Panc1 (cell line): ENCODE measurements at regions not wholly inside any gene's neighbourhood (a gene's known extent, or its start where the extent isn't known, plus 50 kb on each side); places are given as distances from the start of the nearest gene placed in this dataset.

Experiments used
- ATAC-seq: fragments of 200-7000 bp; cut with Tn5 transposase; 2 replicates; pipeline ENCODE4 v1.9.1; 2020; ENCODE audit warnings: mild to moderate bottlenecking, moderate library complexity
- BruUV-seq: library from RNA; stranded (reverse); fragments of 400-500 nt; replicated peaks from 2 replicates; lab custom pipeline; 2021; lab: Mats Ljungman, UMichigan
- CTCF ChIA-PET: fragments of 300-600 bp; sonication (Branson Sonifier 250); formaldehyde crosslinking; loops from one replicate; lab custom pipeline; 2022; ENCODE audit warnings: antibody characterized with exemption; lab: Charles Lee
- POLR2A ChIA-PET: fragments of 300-600 bp; sonication (Branson Sonifier 250); formaldehyde crosslinking; loops from one replicate; lab custom pipeline; 2022; ENCODE audit warnings: antibody characterized with exemption; lab: Charles Lee
- DNase-seq: peaks from one replicate; pipeline ENCODE4 v3.0.0-alpha.2; 2010; ENCODE audit warnings: low read depth, low spot score
- H3K27ac ChIP-seq: 2 replicates; pipeline ENCODE4 v1.5.1; 2011; ENCODE audit warnings: mild to moderate bottlenecking, low read length, inconsistent platforms
- H3K27me3 ChIP-seq: fragments of 200-500 bp; sonication (Bioruptor generic); 2 replicates; pipeline ENCODE4 v1.6.0; 2014; ENCODE audit warnings: low read length, inconsistent platforms; ENCODE audit not compliant: control insufficient read depth, insufficient read depth
- H3K36me3 ChIP-seq: fragments of 200-500 bp; sonication (Bioruptor generic); 2 replicates; pipeline ENCODE4 v1.5.1; 2014; ENCODE audit warnings: inconsistent platforms, mild to moderate bottlenecking, low read length, moderate library complexity; ENCODE audit not compliant: control insufficient read depth, insufficient read depth
- H3K4me1 ChIP-seq: 2 replicates; pipeline ENCODE4 v1.5.1; 2011; ENCODE audit warnings: inconsistent platforms, mild to moderate bottlenecking, low read length, moderate library complexity; ENCODE audit not compliant: control insufficient read depth, insufficient read depth
- H3K4me3 ChIP-seq, 2 experiments: 2 replicates each; pipeline ENCODE4 v1.5.1; 2011 to 2012; ENCODE audit warnings: low read depth in 2 of 2, low read length in 2 of 2, mild to moderate bottlenecking in 2 of 2, inconsistent platforms in 1 of 2, moderate library complexity in 1 of 2
- H3K9me3 ChIP-seq: fragments of 200-500 bp; sonication (Bioruptor generic); 2 replicates; pipeline ENCODE4 v1.5.1; 2014; ENCODE audit warnings: low read depth, mild to moderate bottlenecking, inconsistent platforms, low read length, moderate library complexity; ENCODE audit not compliant: control insufficient read depth, insufficient read depth
- POLR2AphosphoS5 ChIP-seq: IDR thresholded peaks from 2 replicates; pipeline ENCODE4 v1.6.1; 2012; ENCODE audit warnings: mild to moderate bottlenecking, low read depth, low read length, moderate library complexity
- SIN3A ChIP-seq: IDR thresholded peaks from 2 replicates; pipeline ENCODE4 v1.6.1; 2012; ENCODE audit warnings: low read depth, mild to moderate bottlenecking, low read length, moderate library complexity, borderline replicate concordance; ENCODE audit not compliant: insufficient read depth
- TCF7L2 ChIP-seq: IDR thresholded peaks from 2 replicates; pipeline ENCODE4 v1.6.1; 2011; ENCODE audit warnings: mild to moderate bottlenecking, low read depth, low read length, inconsistent platforms
- in situ Hi-C: cut with HindIII; loops from 2 replicates; pipeline ENCODE4 v1.10.0; 2016; ENCODE audit warnings: low sequenced_read_pairs, low pct_unique_long_range_greater_than_20kb
- intact Hi-C: fragments of 100-400 bp; cut with micrococcal nuclease; formaldehyde crosslinking; loops from one replicate; pipeline ENCODE4 v1.10.0; 2022; ENCODE audit not compliant: unreplicated experiment
- TF ChIP-seq, protein P1 (sequence below): fragments of 450-650 bp; IDR thresholded peaks from 2 replicates; pipeline ENCODE4 v1.5.1; 2017; ENCODE audit warnings: mild to moderate bottlenecking
- TF ChIP-seq, protein P2 (sequence below), 2 experiments: IDR thresholded peaks; 2 replicates each; pipeline ENCODE4 v1.6.1; 2011 to 2012; ENCODE audit warnings: low read depth in 2 of 2, control low read depth in 1 of 2, low read length in 1 of 2, mild to moderate bottlenecking in 1 of 2, moderate library complexity in 1 of 2; ENCODE audit not compliant: insufficient read depth in 1 of 2

DNA sequence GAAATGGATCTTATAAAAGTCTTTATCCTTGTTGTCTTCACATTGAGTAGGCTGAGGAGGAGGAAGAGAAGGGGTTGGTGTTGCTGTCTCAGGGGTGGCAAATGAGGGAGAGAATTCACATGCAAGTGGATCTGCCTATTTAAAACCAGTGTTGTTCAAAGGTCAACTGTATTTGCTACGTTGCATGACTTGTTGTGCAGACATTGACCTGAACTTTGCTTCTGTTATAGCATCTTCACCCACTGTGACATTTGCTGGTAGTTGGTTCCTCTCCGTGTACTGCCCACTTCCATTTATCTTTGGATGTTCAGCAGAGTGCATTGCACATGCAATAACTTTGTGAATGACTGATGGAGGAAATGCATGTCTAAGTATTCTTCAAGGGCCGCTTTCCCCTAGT is 228.6 kb upstream of the DPP10 start:
- POLR2A ChIA-PET, result no interaction called here
- DNase-seq (no peak), ATAC-seq (no peak)
- no peak overlapping the region for H3K27ac ChIP-seq
- intact Hi-C loops (no loop called here), in situ Hi-C loops (no loop called here)
- TF ChIP-seq, protein P1, sequence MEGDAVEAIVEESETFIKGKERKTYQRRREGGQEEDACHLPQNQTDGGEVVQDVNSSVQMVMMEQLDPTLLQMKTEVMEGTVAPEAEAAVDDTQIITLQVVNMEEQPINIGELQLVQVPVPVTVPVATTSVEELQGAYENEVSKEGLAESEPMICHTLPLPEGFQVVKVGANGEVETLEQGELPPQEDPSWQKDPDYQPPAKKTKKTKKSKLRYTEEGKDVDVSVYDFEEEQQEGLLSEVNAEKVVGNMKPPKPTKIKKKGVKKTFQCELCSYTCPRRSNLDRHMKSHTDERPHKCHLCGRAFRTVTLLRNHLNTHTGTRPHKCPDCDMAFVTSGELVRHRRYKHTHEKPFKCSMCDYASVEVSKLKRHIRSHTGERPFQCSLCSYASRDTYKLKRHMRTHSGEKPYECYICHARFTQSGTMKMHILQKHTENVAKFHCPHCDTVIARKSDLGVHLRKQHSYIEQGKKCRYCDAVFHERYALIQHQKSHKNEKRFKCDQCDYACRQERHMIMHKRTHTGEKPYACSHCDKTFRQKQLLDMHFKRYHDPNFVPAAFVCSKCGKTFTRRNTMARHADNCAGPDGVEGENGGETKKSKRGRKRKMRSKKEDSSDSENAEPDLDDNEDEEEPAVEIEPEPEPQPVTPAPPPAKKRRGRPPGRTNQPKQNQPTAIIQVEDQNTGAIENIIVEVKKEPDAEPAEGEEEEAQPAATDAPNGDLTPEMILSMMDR, result no peak
- no peak for TF ChIP-seq TCF7L2
- no peak for TF ChIP-seq SIN3A
- no peak for TF ChIP-seq POLR2AphosphoS5
- TF ChIP-seq, protein P2, sequence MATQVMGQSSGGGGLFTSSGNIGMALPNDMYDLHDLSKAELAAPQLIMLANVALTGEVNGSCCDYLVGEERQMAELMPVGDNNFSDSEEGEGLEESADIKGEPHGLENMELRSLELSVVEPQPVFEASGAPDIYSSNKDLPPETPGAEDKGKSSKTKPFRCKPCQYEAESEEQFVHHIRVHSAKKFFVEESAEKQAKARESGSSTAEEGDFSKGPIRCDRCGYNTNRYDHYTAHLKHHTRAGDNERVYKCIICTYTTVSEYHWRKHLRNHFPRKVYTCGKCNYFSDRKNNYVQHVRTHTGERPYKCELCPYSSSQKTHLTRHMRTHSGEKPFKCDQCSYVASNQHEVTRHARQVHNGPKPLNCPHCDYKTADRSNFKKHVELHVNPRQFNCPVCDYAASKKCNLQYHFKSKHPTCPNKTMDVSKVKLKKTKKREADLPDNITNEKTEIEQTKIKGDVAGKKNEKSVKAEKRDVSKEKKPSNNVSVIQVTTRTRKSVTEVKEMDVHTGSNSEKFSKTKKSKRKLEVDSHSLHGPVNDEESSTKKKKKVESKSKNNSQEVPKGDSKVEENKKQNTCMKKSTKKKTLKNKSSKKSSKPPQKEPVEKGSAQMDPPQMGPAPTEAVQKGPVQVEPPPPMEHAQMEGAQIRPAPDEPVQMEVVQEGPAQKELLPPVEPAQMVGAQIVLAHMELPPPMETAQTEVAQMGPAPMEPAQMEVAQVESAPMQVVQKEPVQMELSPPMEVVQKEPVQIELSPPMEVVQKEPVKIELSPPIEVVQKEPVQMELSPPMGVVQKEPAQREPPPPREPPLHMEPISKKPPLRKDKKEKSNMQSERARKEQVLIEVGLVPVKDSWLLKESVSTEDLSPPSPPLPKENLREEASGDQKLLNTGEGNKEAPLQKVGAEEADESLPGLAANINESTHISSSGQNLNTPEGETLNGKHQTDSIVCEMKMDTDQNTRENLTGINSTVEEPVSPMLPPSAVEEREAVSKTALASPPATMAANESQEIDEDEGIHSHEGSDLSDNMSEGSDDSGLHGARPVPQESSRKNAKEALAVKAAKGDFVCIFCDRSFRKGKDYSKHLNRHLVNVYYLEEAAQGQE (IDR thresholded peaks at IDR 0.05; ENCODE audit: insufficient read depth in 1 of 2, low read depth in 2 of 2, low read length in 1 of 2), result no peak
- H3K36me3 ChIP-seq, result no peaks in the 10 kb centered on the region
- no peaks in the 10 kb centered on the region for H3K27me3 ChIP-seq
- H3K4me3 ChIP-seq, result no peak overlapping the region
- no peaks in the 10 kb centered on the region for H3K4me1 ChIP-seq
- BruUV-seq, result no TSS peak
- CTCF ChIA-PET, result no interaction called here
- no peaks in the 10 kb centered on the region for H3K9me3 ChIP-seq

DNA sequence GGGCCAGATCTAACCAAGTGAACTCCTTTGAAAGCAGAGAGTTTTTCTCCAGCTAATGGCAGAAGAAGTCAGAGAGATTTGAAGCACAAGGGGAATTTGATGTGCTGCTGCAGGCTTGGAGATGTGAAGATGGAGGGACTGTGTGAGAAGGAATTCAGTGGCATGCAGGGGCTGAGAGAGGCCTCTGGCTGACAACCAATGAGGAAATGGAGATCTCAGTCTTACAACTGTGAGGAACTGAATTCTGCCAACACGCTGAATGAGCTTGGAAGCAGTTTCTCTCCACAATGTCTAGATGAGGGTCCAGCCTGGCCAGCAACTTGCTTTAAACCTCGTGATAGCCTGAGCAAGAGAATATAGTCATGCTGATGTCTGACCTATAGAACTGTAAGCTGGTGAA is 224.1 kb upstream of the DPP10 start:
- Histone ChIP-seq H3K27ac (no peak overlapping the region), H3K27me3 (no peaks in the 10 kb centered on the region), H3K4me1 (no peaks in the 10 kb centered on the region), H3K36me3 (no peaks in the 10 kb centered on the region), H3K9me3 (no peaks in the 10 kb centered on the region), H3K4me3 (no peak overlapping the region)
- DNase-seq (no peak), ATAC-seq (no peak)
- no TSS peak for BruUV-seq
- in situ Hi-C loops, result no loop called here
- intact Hi-C loops, result no loop called here
- POLR2A ChIA-PET, result no interaction called here
- CTCF ChIA-PET, result no interaction called here
- no peak for TF ChIP-seq TCF7L2
- no peak for TF ChIP-seq POLR2AphosphoS5
- no peak for TF ChIP-seq SIN3A
- TF ChIP-seq, protein P1, result no peak
- TF ChIP-seq, protein P2 (IDR thresholded peaks at IDR 0.05; ENCODE audit: insufficient read depth in 1 of 2, low read depth in 2 of 2, low read length in 1 of 2), result no peak
